GM18909 (cell line): ENCODE measurements at regions not wholly inside any gene's neighbourhood (a gene's known extent, or its start where the extent isn't known, plus 50 kb on each side); places are given as distances from the start of the nearest gene placed in this dataset.

Experiments
- ATAC-seq: cut with Tn5 transposase; IDR thresholded peaks from one replicate; pipeline ENCODE4 v1.9.1; 2021; ENCODE audit warnings: mild to moderate bottlenecking; ENCODE audit not compliant: unreplicated experiment, poor library complexity

DNA sequence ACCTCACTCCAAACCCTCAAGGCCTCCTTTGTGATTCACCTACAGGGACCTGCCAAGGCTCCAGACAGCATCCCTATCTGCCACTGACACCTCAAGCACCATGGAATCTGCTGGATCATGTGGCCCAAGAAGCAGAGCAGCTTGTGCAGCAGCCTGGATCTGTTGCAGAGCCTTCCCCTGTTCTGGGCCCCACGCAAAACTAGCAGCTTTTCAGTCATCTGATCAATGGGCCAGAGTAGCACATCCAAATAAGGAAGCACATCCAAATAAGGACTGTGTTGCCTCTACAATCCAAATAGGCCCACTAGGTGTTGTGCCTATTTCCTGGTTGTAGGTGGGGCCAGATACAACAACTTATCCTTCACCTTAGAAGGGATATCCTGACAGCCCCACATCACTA, 97.1 kb upstream of the GNAO1 start:
- ATAC-seq, result no peak

DNA sequence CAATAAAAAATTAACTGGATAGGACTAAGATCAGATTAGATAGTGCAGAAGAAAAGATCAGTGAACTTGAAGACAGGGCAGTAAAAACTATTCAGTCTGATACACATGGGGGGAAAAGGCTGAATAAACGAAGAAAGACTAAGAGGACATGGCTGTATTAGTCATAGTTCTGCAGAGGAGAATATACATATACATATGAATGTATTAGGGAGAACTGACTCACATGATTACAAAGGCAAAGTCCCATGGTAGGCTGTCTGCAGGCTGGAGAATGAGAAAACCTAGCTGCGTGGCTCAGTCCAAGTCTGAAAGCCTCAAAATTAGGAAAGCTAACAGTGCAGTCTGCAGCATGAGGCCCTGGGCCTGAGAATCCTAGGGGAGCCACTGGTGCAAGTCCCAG, 98.2 kb upstream of the GNAO1 start:
- no peak for ATAC-seq

- ATAC-seq, result no peak
Measured at GRCh38 chr16:56090076-56090475, 101.2 kb upstream of the GNAO1 start.

DNA sequence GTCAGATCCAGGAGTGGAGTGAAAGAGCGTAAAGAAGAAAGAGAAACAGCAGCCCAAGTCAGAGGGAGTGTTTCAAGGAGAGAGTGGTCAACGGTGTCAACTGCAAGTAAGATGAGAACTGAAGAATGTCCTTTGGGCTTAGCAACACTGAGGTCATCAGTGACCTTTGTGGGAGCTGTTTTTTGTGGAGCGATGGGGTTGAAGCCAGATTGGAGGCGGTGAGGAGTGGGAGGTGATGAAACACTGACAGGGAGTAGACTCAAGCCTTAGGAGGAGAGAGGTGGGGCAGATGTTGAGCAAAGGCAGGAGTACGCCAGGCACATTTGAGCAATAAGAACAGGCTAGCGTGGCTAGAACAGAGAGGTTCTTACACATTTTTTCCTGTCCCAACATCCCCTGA, 103.7 kb upstream of the GNAO1 start:
- ATAC-seq, result no peak

DNA sequence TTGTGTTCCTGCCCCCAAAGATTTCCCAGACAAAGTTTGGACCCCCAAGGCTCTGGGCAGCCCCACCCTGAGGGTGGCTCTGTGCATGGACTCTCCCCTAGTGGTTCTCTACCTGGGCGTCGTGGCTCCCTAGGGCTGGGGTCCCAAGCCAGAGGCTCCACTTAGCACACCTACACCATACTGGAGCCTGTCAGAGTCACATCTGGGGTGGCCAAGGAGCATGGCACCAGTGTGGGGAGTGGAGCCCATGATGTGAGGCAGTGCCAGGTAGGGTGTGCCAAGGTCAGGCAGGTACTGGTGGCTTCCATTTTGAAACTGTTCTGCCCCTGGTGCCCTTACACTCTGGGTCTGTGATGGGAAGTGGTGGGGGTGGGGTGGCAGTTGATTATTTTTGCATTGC, 109.9 kb upstream of the GNAO1 start:
- ATAC-seq, result no peak

- no peak for ATAC-seq
Measured at GRCh38 chr16:56075732-56076388, 115.4 kb upstream of the GNAO1 start.

GRCh38 chr16:56073508-56073907, 117.8 kb upstream of the GNAO1 start:
- ATAC-seq, result no peak

DNA sequence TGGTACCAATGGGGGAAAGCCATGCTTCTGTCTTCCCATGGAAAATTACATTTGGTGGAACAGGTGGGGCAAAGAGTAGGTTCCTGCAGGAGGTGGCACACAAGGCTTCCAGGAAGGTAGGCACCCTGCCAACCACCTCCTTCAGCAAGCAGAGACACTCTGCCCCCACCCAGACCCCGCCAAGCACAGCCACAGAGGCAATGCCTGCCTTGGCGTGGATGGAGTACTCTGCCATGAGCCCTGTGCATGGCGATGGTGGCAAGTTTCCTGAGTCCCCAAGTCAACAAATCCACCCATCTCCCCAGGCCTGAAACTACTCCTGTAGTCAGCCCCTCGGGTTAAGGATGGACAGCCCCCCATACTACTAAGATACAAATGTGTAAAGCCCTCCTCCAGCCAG, 119.2 kb upstream of the GNAO1 start:
- no peak for ATAC-seq

- ATAC-seq, result no peak
Measured at GRCh38 chr16:56068816-56069215, 122.5 kb upstream of the GNAO1 start.

GRCh38 chr16:56068314-56068713, 123.0 kb upstream of the GNAO1 start:
- ATAC-seq, result no peak

- no peak for ATAC-seq
Measured at GRCh38 chr16:56067406-56067805, 123.9 kb upstream of the GNAO1 start.

DNA sequence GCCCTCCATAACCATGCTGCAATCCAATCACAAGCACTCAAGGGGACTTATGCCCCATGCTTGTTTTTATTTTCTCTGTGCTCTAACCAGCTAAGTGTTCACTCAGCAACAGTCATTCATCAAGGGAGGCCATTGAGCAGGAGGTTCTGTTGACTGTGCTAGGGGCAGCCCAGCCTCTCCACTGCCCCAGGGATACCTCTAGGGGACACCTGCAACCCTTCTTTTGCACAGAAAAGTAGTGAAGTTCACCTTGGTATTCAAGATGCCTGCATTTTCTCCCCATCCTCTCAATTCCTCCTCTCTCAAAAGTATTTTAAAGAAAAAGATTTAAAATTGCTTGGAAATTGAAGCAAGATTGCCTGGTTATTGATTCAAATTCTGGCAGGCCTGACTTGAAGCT, 124.7 kb upstream of the GNAO1 start:
- ATAC-seq, result no peak

DNA sequence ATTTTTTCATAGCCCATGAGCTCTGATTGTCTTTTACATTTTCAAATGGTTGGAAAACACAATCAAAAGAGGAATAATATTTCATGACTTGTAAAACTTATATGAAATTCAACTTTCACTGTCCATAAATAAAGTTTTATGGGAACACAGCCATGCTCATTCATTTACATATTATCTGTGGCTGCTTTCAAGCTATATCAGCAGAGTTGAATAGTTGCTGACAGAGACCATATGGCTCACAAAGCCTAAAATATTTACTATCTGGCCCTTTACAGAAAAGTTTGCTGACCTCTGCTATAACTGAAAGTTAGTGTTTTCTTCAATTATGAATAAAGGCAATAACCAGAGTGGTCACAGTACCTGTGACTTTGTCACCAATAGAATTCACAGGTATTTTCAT, 128.2 kb upstream of the GNAO1 start:
- no peak for ATAC-seq

- ATAC-seq, result no peak
Measured at GRCh38 chr16:56057151-56057550, 134.1 kb upstream of the GNAO1 start.

GRCh38 chr16:56050916-56051315, 140.4 kb upstream of the GNAO1 start:
- ATAC-seq, result no peak

GRCh38 chr16:56048425-56049105, 142.7 kb upstream of the GNAO1 start:
- peak; percentile 90 for ATAC-seq

GRCh38 chr16:56047307-56048234, 143.7 kb upstream of the GNAO1 start:
- no peak for ATAC-seq

DNA sequence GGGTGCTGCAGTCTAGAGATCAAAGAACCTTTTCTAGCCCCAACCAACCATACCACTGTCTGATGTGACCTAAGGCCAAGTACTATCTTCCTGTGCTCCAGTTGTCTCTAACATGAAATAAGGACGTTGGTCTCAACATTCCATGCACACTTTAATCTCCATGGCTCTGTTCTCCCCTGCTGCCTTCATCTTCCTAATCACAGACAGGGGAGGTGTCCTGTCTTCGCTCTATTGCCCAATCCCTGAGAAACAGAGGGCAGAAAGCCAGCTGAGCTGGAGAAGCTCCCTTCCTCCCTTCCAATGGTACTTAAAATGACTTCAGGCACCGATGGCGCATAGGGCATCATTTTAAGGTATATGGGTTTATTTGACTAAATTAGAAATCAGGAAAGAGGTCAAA, 148.9 kb upstream of the GNAO1 start:
- no peak for ATAC-seq

GRCh38 chr16:56041556-56042140, 149.6 kb upstream of the GNAO1 start:
- ATAC-seq, result peak; percentile 69

- ATAC-seq, result no peak
Measured at GRCh38 chr16:56038564-56039098, 152.7 kb upstream of the GNAO1 start.

- ATAC-seq, result no peak
Measured at GRCh38 chr16:56032072-56032471, 156.9 kb upstream of the CES5A start.
